ENCODE measurements at regions not wholly inside any gene's neighbourhood (a gene's known extent, or its start where the extent isn't known, plus 50 kb on each side); places are given as distances from the start of the nearest gene placed in this dataset.

- DNase-seq: no peak
These were observed 79.0 kb upstream of the DNAH14 start for GRCh38 chr1:224850446-224850845.

GRCh38 chr1:224851210-224851847 is 78.1 kb upstream of the DNAH14 start:
- peak; percentile 9 for DNase-seq

DNA sequence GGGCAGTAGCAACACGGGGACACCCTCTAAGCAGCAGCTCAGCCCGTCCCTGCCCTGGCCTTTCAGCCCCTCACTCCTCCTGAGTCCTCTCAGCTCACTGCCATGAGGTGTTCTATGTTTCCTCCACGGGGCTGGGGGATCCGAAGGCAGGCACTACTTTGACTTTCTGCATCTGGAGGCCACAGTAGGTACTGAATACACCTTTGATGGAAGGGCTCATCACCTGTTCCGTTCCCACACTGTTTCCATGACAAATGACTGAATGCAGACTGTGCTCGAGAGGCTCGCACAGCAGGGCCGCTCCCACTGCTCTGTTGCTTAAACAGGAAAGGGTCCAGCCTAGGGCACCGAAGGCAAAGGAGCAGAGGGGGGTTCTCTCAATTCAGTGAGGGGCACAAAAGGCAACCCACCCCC is 77.6 kb upstream of the DNAH14 start:
- no peak for DNase-seq

DNA sequence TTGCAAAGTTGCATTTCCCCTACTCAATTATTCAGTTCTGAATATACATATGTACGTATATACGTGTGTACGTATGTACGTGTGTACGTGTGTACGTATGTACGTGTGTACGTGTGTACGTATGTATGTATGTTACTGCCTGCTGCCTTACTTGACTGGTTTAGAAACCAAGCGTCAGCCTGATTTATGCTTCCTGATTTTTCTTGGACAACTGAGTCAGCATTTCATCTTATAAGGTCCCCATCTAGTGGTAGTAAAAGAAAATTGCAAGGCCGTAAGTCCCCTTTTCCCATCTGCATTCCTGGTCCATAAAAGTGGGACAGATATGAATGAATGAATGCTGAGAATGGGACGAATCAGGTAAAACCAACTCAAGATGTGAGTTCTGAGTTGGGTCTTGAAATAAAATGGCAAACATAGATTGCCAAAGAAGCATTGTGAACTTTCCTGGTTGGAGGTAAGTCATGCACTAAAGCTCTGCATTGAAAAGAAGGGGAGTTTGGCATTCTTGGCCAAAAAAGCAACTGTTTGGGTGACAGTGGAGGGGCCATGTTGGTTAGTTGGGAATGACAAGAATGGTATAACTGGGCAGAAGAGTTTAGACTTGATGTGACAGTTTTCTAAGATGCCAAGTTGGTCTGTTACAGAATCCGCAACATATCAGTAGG is 76.4 kb upstream of the DNAH14 start:
- DNase-seq: no peak

- DNase-seq: no peak
These were observed 72.5 kb upstream of the DNAH14 start for GRCh38 chr1:224856973-224857372.

- DNase-seq: no peak
These were observed 69.8 kb upstream of the DNAH14 start for GRCh38 chr1:224859651-224860050.

DNA sequence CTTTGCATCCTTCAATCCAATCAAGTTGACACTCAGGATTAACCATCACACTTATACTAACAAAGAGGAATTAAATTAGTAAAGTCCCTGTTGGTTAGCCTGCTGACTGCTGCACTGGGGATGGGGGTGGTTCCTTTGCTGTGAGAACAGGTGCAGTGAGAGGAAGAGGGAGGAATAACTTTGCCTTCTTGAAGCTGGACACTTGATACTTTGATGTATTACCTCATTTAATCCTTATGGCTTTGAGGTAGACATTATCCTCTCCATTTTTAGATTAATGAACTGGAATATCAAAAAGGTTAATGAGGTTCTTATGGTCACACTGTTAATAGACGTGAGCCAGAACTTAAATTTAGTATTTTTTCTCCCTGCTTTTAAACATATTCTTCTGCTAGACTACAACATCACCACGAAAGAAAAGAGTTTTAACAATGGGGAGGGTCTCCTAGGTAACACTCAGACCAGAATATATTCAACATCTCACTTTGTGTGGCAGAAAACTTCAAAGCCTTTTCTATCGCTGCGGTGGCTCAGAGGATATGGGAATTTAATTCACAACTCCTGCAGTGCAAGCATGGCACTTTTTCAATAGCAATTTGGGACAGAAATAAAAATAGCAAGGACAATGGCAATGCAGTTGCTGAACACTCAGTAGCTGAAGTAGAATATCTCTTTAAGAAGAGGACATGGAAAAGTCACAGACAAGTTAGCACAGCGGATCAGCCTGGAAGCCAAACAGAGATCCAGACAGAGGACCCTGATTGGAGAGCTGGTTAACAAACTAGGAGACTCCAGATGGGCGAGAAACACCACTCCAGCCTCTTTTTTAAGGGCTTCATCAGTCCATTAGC is 68.8 kb upstream of the DNAH14 start:
- no peak for DNase-seq

DNA sequence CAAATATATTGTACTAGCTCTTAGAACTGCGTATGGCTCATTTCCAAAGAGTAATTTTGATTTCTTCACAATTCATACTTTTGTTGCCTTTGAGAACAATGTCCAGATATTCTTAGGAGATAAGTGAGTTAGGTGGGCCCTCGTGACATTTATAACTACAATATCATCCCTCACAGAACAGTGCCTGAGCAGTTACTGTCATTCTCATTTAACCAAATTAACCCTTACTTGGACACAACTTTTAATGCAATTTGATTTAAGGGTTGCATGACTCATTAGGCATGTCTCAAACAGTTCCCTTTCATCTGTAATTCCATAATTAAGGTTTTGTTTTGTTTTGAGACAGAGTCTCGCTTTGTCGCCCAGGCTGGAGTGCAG is 68.1 kb upstream of the DNAH14 start:
- no peak for DNase-seq

GRCh38 chr1:224863486-224863885 is 66.0 kb upstream of the DNAH14 start:
- DNase-seq: no peak

- DNase-seq: no peak
These were observed 65.5 kb upstream of the DNAH14 start for GRCh38 chr1:224864006-224864405.

DNA sequence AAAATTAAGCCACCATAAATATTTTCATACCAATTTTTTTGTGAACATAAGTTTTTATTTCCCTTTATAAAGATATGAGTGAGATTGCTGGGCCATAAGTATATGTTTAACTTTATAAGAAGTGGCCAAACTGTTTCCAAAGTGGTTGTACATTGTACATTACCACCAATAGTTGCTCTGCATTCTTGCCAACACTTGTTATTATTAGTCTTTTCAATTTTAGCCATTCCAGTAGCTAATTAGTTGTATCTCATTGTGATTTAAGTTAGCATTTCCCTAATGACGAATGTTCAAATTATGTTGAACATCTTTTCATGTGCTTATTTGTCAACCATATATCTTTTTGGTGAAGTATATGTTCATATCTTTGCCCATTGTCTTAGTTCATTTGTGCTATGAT is 64.0 kb upstream of the DNAH14 start:
- no peak for DNase-seq

DNA sequence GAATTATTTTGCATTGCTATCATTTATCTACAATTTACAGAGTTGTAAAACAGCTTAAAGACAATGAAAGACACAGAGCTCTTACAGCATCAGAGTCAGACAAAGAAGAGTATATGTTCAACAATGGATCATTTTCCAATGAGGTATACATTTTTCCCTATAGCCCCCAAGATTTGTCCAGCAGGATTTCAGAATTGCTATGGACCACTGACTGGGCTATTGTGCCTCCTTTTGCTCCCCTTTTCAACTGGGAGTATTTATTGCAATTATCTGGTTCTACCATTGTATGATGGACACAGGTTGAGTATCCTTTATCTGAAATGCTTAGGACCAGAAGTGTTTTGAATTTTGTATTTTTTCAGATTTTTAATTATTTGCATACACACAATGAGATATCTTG is 62.5 kb upstream of the DNAH14 start:
- no peak for DNase-seq

GRCh38 chr1:224867715-224868114 is 61.8 kb upstream of the DNAH14 start:
- no peak for DNase-seq

- DNase-seq: no peak
These were observed 56.5 kb upstream of the DNAH14 start for GRCh38 chr1:224872832-224873433.

- DNase-seq: no peak
These were observed 55.8 kb upstream of the DNAH14 start for GRCh38 chr1:224873434-224874369.

DNA sequence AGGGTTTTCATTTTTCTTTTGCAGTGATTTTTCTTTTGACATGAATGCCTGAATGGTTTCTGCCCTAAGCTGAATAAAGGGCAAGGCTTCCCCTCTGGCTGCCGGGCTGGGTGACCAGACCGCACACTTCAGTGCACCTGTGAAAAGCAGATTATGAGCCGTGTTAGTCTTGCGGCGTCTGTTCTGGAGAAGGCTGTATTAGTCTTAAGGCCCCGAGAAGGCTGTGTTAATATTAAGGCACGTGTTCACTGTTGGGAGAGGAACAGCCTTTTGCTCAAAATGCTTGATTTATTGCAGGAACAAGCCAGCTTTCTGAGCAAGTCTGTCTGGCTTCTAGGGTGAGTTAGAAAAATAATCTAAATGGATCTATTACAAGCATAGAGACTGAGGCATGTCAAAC is 54.7 kb upstream of the DNAH14 start:
- DNase-seq: no peak

DNA sequence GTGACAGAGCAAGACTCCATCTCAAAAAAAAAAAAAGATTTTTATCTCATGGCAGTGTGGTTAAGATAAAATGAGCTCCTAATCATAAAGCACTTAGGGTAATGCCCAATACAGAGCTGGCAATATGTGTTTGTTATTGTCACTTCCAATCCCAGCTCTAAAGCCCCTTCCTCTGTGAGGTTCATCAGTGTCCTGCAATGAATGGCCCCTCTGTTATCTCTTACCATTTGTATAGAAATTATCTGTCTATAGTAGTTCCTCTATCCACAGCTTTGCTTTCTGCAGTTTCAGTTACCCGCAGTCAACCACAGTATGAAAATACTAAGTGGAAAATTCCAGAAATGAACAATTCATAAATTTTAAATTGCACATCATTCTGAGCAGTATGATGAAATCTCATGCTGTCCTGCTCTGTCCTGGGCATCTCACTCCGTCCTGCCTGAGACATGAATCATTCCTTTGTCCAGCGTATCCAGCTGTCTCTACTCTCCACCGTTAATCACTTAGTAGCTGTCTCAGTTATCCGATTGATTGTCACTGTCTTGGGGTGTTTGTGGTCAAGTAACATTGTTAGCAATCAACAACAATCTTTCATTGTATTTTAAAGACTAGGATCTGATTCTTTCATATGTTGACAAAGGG is 50.2 kb upstream of the DNAH14 start:
- DNase-seq: no peak

Measured in KG1 (cell line).